NCI-H82 (cell line): ENCODE measurements at regions not wholly inside any gene's neighbourhood (a gene's known extent, or its start where the extent isn't known, plus 50 kb on each side); places are given as distances from the start of the nearest gene placed in this dataset.
"Not testable (repeated sequence)": the region's sequence is repeated elsewhere in the genome, so short reads cannot be mapped to it uniquely, and the experiment has no call there.

Source experiments
- DNase-seq: peaks from one replicate; lab custom pipeline; 2025; lab: John Stamatoyannopoulos, UW

DNA sequence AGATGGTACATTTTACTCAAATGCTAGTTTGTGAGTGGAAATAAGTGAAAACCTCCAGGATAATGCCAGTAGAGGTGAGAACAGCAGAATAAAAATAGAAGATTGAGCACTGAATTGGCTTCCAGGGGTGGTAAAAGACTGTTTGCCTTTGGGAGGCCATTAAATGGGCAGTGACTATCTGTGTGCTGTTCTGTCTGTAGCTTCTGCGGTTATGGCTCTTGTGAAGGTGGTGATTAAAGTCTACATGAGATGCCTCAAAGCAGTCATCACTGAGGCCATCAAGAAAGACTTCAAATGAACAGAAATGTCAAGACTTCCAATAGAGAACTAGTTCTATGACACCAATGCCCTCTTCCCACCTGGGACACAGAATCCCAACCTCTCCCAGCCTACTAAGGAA is 108.8 kb downstream of the EFHB start:
- no peak for DNase-seq

DNA sequence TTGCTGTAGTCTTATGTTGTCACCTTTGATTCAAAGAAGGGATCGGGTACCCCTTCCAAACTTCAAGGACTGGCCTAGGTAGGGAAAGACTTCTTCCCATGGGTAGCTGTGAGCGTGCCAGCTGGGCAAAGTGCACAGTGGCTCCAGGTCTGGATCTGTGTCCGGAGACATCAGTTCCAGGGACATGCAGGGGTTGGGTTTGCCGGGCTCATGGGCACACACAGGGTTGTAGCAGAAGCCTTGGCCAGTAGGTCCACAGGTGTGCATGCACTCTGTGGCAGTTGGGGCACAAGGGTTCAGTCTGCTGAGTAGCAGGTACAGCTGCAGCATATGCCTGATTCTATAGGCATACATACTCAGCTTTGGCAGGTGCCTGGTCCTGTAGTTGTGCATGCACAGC is 111.2 kb downstream of the EFHB start:
- no peak for DNase-seq

DNA sequence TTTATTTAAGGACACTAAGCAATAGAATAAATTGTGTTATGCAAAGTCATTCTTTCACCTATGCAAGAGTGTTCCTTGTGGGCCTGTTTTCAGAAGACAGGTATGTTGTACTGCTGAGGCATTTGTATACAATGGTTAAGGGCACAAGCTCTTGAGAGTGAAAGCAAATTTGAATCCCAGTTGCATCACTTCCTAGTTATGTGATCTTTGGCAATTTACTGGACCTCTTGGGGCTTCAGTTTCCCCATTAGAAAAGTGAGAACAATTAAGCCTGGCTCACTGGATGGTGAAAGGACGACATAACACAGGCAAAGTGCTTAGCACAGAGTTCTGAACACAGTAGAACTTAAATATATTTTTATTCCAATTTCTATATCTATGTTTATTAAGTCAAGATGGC is 117.4 kb downstream of the EFHB start:
- DNase-seq: no peak

DNA sequence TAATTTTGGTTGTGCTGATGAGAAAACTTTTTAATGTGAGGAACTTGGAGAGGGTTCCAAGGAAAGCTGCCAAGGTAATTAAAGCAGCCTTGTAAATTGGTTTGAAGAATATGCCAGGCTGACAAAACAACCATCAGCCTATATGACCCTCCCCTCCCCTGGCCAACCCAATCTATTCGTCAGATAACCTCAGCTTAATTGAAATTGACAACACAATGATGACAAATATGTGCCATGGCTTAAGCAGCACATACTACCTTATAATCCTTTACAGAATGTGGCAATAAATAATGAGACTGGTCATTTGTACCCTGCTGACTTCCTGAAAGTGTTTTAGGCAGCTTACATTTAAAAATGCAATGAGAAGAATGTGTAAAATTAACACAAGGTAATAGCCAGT is 118.2 kb downstream of the EFHB start:
- no peak for DNase-seq

DNA sequence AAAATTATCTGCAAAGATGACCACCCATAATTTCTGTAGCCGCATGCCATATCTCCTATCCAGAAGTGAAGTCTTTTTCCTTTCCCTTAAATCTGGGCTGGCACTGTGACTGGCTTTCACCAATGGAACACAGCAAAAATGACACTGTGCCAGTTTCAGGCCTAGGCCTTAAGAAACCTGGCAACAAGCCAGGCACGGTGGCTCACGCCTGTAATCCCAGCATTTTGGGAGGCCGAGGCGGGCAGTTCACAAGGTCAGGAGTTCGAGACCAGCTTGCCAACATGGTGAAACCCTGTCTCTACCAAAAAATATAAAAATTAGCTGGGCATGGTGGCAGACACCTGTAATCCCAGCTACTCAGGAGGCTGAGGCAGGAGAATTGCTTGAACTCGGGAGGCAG is 120.3 kb downstream of the EFHB start:
- not testable (repeated sequence) for DNase-seq

DNA sequence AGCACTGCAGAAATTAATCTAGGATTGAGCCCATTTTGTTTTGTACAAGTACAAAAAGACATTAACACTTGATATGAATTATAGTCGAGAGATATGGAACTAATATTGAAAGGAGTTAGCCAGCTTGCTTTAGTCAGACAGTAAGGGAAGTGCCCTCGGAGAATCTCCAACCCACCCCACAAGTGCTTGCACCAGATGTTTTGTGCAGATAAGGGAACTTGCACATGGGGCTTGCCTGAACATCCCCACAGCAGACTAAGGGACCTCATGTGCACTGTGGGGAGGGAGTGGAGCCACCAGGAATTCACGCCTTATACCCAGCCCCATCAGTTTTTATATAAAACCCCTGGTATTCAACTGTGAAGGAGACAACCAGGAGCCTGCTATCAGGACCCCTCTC is 122.3 kb downstream of the EFHB start:
- no peak for DNase-seq

DNA sequence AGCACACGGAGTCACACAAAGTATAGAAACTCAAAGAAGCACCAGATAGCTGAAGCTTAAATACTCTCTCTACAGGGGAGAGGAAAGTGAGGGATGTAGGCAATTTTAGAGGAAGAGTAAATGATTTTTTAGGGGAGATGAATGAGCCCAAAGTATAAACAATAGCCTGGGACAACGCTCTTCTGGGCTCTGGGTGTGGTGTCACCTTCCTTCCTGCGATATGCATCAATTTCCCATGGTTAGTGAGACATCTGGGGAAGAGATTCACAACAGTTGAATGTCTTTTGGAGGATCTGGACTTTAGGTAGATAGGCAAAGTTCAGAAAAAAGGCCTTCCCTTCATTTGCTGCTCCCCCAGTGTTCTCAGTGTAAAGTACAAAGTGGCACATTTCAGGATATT is 125.2 kb downstream of the EFHB start:
- no peak for DNase-seq

DNA sequence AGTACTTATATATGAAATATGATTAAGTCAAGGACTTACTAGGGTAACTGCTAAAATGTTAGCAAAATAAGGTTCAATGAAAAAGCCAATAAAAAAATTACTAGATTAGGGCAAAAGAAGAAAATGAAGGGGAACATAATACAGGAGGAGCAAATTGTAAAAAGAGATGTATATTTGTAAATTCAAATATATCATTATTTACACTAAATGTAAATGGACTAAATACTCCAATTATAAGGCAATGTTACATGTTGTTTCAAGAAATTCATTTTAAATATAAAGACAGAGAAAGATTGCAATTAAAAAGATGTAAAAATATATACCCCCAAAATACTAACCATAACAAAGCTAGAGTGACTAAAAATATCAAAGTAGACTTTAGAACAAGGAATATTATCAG is 134.1 kb downstream of the EFHB start:
- DNase-seq: no peak

DNA sequence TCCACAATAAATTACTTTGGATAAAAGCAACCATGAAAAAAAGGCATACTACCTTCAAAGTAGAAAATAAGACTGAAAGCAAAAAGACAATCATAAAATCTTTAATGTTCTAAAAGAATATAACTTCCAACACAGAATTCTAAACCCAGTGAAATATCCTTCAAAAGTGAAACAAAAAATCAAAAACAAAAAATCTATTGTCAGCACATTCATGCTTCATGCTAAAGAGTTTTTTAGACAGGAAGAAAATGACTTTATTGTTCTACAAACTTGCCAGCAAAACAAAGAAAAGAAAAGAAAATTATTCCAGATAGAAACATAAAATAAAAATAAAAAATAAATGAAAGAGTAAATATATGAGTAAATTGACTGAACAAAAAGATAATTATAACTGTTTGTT is 134.9 kb downstream of the EFHB start:
- DNase-seq: no peak

DNA sequence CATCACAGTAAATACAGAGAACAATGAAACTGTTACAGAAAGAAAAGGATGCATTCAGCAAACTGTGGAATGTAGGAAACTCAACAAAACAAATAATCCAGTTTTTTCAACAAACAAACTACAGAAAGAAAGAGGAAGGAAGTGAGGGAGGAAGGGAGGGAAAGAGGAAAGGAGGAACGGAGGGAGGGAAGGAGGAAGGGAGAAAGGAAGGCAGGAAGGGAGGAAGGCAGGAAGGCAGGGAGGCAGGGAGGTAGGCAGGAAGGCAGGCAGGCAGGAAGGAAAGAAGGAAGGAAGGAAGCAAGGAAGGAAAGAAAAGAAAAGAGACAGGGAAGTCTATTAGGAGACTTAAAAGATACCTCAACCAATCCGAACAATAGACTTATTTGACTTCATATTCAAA is 135.7 kb downstream of the EFHB start:
- no peak for DNase-seq

DNA sequence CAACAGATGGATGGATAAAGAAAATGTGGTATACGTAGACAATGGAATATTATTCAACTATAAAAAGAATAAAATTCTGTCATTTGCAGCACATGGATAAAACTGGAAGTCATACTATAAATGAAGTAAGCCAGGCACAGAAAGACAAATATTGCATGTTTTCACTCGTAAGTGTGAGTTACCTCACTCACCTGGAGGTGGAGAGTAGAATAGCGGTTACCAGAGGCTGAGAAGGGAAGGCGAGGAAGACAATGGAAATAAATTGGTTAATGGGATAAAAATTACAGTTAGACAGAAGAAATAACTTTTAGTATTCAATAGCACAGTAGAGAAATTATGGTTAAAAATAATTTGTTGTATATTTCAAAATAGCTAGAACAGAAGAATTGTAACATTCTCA is 141.6 kb downstream of the EFHB start:
- DNase-seq: no peak

DNA sequence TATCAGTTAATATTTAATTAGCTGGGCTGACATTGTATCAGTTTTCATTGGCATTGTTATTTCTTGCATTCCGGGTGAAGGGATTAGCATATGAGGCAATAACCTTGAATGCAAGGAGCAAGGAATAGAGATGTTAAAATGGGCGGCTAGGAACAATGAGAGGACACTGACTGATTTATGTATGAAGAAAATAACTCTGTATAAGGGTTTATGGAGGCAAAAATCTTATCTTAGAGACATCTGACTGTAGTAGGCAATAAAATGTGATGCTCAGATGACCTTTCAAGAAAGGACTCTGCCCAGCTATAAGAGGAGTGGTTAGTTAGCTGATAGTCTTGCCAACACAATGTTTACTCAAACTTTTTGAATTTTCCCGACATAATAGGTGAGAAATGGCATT is 158.3 kb downstream of the EFHB start:
- no peak for DNase-seq

DNA sequence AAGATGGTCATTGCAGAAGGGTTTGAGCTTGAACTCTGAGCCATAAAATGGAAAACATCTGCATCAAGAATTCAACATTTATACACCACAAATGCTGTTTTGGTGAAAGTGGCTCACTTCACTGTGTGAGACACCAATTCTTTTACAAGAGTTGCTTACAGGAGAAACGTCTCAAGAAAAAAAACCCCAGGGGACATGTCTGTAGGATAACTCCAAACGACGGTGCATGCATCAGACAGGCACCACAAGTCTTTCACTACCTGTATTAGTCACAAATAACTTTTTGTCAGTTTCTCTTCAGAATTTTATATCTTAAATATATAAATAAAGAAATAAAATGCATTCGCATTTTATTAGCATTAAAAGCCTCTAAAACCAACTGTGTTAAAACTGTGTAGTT is 164.3 kb downstream of the EFHB start:
- no peak for DNase-seq

DNA sequence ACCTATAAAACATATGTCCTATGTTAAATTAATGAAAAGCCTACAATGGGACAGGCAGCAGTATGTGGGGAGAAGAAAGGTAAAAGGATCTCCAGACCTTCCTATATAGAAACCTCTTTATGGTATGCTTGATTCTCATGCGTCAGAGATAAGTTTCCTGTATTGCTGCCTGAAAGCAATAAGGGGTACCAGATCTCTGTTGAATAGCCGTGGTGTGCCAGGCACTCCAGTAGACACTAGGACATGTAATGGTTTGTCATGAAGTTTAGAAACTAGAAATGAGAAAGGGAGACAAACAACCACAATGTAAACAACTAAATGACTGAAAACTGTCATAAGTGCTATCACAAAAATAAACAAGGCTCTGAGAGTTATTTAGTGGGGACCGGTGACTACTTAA is 168.1 kb downstream of the EFHB start:
- DNase-seq: no peak

DNA sequence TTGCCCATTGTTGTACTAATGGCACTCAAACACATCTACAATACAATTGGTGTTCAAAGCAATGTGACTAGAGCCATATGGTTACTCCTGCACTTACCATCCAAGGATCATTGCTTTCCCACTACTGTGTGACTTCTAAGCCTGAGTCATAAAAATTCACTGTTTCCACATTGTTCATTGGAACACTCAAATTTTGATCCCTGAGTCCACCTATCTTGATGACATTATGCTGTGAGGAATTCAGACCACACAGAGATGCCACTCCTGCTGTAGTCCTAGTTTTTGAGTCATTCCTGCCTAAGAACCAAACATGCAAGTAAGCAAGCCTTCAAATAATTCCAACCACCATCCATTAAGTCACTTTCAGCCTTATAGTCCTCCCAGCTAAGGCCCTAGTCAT is 176.2 kb downstream of the EFHB start:
- no peak for DNase-seq

DNA sequence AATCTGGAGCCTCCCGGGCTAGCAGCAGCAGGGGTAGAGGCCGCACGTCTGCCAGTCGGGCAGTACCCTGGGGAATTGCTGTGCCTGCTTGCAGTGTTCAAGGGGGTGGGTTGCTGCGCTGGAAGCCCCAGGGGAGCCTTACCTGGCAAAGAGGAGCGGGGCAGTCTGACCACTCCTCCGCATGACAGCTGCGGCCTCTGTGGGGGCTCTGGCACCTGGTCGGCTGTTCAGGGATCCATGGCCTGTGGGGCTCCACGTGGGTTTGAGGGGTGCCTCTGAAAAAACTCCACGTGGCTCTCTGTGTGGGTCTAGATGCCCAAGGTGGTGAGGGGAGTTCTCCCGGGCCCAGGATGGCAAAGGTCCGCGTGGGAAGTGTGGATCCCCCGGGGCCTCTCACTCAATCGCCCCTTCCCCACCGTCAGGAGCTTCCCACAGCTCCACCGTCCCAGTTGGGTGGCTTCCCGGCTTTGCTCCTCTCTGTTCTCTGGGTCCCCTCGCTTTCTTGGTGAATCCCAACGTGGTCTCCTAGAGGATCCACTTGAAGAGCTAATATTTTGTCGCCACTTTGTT is 184.5 kb downstream of the EFHB start:
- no peak for DNase-seq

DNA sequence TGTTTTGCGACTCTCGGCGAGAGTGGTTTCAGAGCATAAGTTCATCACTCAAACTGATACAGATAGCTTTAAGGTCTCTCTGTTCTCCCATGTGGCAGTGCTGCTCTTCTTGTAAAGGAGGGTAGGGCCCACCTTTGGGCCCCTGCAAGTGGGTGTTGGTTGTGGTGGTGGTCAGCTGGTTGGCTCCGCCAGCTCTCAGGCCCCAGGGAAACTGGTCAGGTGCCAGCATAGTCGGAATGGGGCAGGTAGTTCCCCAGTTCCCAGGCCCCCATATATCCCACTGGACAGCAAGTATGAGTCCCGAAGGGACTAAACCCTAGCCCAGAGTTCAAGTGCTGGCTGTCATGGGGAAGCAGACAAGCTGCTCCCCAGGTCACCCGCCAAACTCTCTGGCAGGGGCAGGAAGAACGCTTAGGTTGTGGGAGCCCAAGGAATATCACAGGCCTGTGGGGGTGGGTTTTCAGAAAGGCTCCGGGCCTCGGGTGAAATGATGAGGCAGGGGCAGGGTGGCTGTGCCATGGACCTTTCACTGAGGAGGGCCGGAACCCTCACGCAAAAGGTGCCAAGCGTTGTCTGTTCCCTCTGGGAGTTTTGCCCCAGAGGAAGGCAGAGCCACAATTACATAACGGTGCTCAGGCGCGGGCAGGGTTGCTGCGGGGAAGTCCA is 185.1 kb downstream of the EFHB start:
- DNase-seq: no peak

DNA sequence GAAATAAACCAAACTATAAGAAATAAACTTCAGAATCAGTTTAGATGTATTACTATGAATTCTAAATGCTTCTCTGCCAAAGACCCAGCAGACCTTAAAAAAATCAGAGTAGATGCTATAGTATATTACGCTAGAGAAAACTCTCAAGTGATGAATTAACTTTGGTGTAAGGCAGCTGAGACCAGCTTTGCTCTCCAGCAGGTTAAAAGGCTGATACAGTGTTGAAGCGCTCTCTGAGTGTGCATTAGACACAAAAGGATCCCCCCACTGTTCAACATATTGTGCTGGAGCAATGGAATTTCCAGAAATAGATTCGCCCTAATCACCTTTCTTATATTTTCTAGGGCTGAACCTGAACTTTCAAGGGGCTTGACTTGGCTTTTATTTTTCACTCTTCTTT is 190.0 kb downstream of the EFHB start:
- no peak for DNase-seq

DNA sequence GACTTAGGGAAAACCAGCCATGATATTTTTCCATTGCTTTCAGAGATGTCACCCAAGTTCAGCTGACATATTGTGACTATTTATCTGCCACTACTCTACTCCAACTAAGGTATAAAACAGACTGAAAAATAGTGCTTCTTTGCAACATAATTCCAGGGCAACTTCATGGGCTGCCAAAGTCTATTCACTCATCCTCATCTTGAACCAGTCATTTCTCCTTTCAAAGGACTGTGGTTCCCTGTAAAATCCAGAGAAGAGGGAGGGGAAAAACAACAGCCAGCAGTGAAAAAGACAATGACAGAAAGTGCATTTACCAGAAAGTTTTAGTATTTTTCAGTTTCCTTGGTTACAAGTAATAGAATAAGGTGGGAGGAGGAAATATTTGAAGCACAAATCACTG is 191.1 kb downstream of the EFHB start:
- DNase-seq: no peak

DNA sequence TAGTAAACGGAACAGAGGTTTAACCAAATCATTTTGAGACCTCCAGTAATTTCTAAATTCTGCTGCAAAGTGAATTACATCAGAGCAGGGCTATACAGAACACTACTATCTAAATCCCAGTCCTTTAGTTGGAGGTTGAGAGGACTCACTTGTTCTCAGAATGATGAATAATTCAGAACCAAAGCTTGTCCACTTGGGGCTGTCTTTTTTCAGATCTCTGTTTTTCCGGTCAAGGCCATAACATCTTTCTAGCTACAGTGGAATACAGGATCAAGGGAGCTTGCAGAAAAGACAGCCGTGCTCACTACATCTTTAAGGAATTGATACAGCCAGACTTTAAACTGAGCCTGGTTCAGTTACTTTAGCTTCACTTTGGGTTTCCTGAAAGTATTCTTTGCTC is 194.5 kb downstream of the EFHB start:
- no peak for DNase-seq

DNA sequence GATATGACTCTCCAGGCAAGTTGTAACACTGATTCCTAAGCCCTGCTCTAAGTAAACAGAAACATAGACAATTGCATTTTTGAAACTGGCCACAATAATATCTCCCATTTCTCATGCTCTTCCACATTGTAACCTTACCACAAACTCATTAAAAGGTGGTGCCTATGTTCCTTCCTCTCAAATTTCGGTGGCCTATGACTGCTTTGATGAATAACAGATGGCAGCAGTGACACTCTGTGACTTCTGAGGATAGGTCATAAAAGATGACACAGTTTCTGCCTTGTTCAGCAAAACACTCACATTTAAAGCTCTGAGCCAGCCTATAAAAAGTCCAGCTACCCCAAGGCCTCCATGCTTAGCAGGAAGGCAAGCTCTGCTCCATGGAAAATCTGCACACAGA is 195.2 kb downstream of the EFHB start:
- no peak for DNase-seq

DNA sequence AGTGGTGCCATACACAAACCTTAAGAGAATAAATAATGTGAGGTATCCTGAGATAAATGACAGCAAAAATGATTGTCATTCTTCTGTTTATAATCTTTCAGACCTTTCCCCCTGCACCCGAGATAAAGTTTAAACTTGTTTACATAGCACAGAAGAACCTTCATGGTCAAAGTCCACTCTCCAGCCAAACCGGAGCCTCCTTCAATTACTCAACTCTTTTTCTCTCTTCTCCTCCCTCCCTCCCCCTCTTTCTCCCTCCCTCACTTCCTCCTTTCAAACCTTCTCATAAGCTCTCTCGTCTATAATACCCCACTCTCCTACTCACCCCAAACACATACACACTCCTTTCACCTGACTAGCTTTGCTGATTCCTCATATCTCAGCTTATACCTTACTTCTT is 198.9 kb downstream of the EFHB start:
- no peak for DNase-seq

DNA sequence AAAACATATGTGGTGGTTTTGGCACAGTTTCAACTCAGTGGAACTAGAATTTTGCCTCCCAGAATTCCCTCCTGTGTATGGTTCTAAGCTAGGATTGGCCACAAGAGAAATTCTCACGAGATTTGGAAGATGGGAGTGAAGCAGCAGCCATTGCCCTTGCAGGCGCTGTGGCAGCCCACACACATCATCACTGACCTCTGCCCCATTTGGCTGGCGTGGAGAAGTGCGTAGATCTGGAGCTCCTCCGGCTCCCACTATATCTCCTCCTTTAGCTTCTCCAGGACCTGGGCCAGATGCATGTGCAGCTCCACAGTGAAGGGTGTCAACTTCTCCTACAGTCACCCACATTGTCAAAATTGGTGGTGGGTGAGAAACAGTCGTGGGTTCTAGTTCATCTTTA is 199.6 kb downstream of the EFHB start:
- DNase-seq: no peak

DNA sequence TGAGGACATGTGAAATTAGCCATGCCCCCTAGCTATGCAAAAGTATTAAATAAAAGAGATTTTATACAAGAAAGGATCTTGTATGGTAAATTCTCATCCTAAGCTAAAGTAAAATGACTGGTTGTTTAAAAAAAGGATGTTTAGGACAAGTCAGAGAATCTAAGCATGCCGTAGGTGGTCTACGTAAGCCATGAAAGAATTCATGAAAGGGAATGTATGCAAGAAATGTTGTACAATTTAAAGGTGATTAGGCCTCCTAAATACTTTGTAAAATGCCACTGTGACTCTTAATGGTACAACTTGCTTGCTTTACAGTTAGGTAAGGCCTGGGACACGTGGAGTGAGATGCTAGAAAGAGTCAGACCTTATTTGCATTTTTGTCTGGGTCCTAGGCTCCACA is 209.0 kb downstream of the EFHB start:
- no peak for DNase-seq

DNA sequence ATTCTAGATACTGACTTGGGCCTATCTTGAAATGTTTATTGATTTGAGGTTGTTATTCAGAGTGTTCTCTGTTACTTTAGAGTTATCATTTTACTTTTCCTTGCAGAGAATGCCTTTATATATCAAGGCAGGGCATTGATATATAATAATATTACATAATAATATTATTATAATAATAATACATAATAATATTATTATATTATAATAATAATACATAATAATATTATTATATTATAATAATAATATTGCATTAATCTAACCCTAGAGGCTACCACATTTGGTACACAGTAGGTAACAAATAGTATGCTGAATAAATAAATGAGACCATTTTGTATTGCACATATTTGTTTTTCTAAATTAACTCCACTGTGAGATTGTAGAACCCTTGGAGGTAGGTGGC is 216.3 kb downstream of the EFHB start:
- no peak for DNase-seq
